SH-SY5Y (cell line): ENCODE measurements at regions not wholly inside any gene's neighbourhood (a gene's known extent, or its start where the extent isn't known, plus 50 kb on each side); places are given as distances from the start of the nearest gene placed in this dataset.

Source experiments
- GATA2 ChIP-seq: IDR thresholded peaks from 2 replicates; pipeline ENCODE4 v1.6.1; 2011; ENCODE audit warnings: mild to moderate bottlenecking, low read depth, low read length
- GATA3 ChIP-seq: IDR thresholded peaks from 2 replicates; pipeline ENCODE4 v1.6.1; 2011; ENCODE audit warnings: low read depth, mild to moderate bottlenecking, low read length, moderate library complexity

- no peak for TF ChIP-seq GATA2
- no peak for TF ChIP-seq GATA3
These were observed 305.4 kb downstream of the HHIPL2 start for GRCh38 chr1:222242492-222242891.
